SU-DHL-6 (cell line): ENCODE measurements at regions not wholly inside any gene's neighbourhood (a gene's known extent, or its start where the extent isn't known, plus 50 kb on each side); places are given as distances from the start of the nearest gene placed in this dataset.

Experiments used
- CTCF ChIP-seq: fragments of 200-600 bp; sonication (generic); IDR thresholded peaks from one replicate; pipeline ENCODE4 v1.5.1; 2017; ENCODE audit warnings: antibody characterized with exemption, mild to moderate bottlenecking, low read length, moderate library complexity; ENCODE audit not compliant: insufficient read depth, poor library complexity, severe bottlenecking
- EZH2phosphoT487 ChIP-seq: fragments of 200-600 bp; sonication (generic), shearing (Covaris generic); conservative IDR thresholded peaks from 2 replicates; pipeline ENCODE4 v1.6.1; 2018; ENCODE audit warnings: mild to moderate bottlenecking, antibody characterized with exemption, low read length, moderate library complexity, mixed read lengths

- TF ChIP-seq CTCF (no peak), EZH2phosphoT487 (no peak)
These were observed 274.2 kb downstream of the TMEM167A start for GRCh38 chr5:82802954-82803353.
